T-helper 2 cell treated with Interferon-gamma antibody and Interleukin-4, amounts not matched to agents 5 μg/mL and 100 μg/mL, for 36 hours (primary cell): ENCODE measurements at regions not wholly inside any gene's neighbourhood (a gene's known extent, or its start where the extent isn't known, plus 50 kb on each side); places are given as distances from the start of the nearest gene placed in this dataset.
"Not testable (repeated sequence)": the region's sequence is repeated elsewhere in the genome, so short reads cannot be mapped to it uniquely, and the experiment has no call there.

ENCODE experiments used
- DNase-seq: peaks from one replicate; pipeline ENCODE4 v3.0.0; 2021; ENCODE audit warnings: low spot score
- H3K27ac Mint-ChIP-seq: one replicate; pipeline ENCODE4 v1.8.0; 2021; ENCODE audit warnings: mild to moderate bottlenecking, mixed read lengths
- H3K27me3 Mint-ChIP-seq: one replicate; pipeline ENCODE4 v1.8.0; 2021; ENCODE audit warnings: low read depth, mixed read lengths
- H3K36me3 Mint-ChIP-seq: one replicate; pipeline ENCODE4 v1.8.0; 2021; ENCODE audit warnings: low read depth, mixed read lengths
- H3K4me1 Mint-ChIP-seq: one replicate; pipeline ENCODE4 v1.8.0; 2021; ENCODE audit warnings: low read depth, mixed read lengths
- H3K4me3 Mint-ChIP-seq: one replicate; pipeline ENCODE4 v1.8.0; 2022; ENCODE audit warnings: mild to moderate bottlenecking, moderate library complexity, mixed read lengths
- H3K9me3 Mint-ChIP-seq: one replicate; pipeline ENCODE4 v1.8.0; 2021; ENCODE audit warnings: mixed read lengths

DNA sequence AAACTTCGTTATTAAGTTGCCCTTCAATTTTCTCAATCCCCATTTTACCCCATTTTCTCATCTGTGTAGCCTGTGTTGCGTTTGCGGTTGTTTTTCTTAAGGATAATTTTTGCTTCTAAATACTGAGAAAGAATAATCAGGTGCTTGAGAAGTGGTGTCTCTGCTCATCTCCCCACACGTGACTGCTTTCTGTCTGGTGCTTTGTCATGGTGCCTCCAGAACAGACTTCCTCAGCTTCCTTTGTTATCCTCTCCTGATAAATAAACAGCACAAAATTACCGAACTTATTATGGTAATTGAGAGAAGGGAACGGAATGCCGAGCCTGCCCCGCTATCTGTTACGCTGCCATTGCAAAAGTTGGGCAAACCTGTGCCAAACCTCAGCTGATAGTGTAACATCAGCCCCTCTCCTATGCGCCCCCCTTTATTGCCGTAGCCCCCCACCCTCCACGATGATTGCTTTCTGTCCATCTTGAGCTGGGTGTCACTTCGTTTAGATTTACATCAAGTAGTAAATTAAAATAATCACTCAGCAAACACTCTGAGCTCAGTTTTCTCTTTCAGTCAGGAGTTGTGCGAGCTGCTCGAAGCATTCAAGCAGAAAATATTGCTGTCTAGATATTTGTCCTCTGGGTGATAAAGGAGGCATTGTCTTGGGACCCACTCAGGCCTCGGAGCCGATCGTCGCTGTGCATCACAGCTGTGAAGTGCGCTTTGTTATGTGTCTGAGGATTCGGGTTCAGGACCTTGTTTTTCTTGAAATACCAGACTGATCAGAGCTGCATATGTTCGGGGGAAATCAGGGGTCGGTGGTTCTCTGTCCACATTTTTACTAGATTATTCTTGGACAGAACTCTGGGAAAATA is 1008.5 kb upstream of the FANCL start:
- Mint-ChIP-seq H3K27me3 (no peaks in the 10 kb centered on the region), H3K36me3 (no peaks in the 10 kb centered on the region), H3K4me3 (no peak overlapping the region), H3K9me3 (no peaks in the 10 kb centered on the region), H3K27ac (no peak overlapping the region), H3K4me1 (no peaks in the 10 kb centered on the region)
- DNase-seq, result no peak

DNA sequence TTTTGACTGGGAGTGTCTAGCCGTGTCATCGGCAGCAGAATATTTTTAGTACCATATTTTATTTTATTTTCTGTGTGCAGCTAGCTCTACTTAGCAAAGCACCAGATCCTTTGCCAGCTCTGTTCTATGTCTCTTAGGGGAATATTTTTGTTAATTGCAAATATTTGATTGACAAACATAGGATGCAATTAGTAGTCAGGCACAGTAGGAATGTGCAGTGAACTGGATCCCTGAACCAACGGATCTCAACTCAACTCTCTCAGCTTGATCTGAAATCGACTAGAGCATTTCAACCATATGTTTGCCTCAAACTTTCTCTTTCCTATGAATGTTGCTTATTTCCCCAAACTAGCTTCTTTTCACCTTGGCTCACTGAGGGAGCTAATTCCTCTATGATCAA is 998.0 kb upstream of the FANCL start:
- Mint-ChIP-seq H3K4me3 (no peak overlapping the region), H3K9me3 (no peaks in the 10 kb centered on the region), H3K36me3 (no peaks in the 10 kb centered on the region), H3K4me1 (no peaks in the 10 kb centered on the region), H3K27me3 (no peaks in the 10 kb centered on the region), H3K27ac (no peak overlapping the region)
- no peak for DNase-seq

DNA sequence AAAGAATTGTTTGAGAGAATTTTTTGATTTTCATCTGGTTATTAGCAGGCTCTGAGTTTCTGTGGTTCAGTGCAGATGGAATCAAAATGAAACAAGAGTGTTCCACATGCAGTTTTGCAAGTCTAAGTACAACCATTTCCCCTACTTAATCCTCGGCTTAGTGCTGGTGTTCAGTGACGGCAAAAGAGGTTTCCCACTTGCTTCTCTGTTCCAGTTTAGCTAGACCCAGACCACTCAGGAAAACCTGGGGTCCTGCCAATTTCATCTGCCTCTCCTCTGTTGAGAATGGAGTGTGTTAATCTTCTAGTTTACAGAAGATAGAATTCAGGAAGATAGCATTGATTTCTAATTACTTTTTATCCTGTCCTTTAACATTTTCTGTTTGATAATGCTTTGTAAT is 996.2 kb upstream of the FANCL start:
- no peak for DNase-seq
- H3K27me3 Mint-ChIP-seq, result no peaks in the 10 kb centered on the region
- H3K4me1 Mint-ChIP-seq, result no peaks in the 10 kb centered on the region
- no peaks in the 10 kb centered on the region for H3K9me3 Mint-ChIP-seq
- no peak overlapping the region for H3K4me3 Mint-ChIP-seq
- H3K36me3 Mint-ChIP-seq, result no peaks in the 10 kb centered on the region
- no peak overlapping the region for H3K27ac Mint-ChIP-seq

DNA sequence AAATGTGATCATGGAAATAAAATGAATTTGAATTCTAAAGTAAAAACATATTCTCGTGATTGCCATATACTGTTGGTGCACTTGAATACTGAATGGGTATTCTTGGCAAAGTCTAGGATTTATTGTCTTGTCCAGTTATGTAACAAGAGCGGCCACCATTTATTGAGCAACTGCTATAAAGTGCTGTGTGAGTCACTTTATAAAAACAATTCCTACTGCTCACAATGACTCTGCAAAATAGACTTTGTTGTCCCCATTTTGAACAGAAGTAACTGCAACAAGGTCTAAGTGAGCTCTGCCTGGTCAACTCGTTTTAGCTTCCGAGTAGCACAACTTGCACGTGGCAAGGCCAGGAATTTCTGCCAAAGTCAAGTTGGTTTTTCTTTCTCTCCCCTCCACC is 995.6 kb upstream of the FANCL start:
- Mint-ChIP-seq H3K36me3 (no peaks in the 10 kb centered on the region), H3K27ac (no peak overlapping the region), H3K4me3 (no peak overlapping the region), H3K4me1 (no peaks in the 10 kb centered on the region), H3K9me3 (no peaks in the 10 kb centered on the region), H3K27me3 (no peaks in the 10 kb centered on the region)
- DNase-seq, result no peak

DNA sequence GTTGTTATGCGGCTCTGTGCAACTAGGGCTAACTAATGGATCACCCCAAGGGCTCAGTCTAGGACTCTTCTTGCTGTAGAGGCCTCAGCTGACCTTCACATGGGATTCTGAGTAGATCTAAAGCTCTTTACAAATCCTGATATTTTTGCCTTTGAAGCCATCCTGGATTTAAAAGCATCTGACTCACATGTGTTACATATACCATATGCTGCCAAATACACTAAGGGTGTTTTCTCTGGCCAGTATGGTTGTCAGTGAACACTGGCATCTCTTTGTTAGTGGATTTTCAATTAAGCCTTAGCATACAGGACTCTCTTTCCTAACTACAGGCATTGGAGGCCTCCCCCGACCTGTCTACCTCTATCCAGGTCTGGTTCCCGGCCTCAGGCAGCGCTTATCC is 992.8 kb upstream of the FANCL start:
- no peaks in the 10 kb centered on the region for H3K4me1 Mint-ChIP-seq
- H3K9me3 Mint-ChIP-seq, result no peaks in the 10 kb centered on the region
- H3K27me3 Mint-ChIP-seq, result no peaks in the 10 kb centered on the region
- H3K36me3 Mint-ChIP-seq, result no peaks in the 10 kb centered on the region
- no peak overlapping the region for H3K27ac Mint-ChIP-seq
- DNase-seq, result no peak
- no peak overlapping the region for H3K4me3 Mint-ChIP-seq

DNA sequence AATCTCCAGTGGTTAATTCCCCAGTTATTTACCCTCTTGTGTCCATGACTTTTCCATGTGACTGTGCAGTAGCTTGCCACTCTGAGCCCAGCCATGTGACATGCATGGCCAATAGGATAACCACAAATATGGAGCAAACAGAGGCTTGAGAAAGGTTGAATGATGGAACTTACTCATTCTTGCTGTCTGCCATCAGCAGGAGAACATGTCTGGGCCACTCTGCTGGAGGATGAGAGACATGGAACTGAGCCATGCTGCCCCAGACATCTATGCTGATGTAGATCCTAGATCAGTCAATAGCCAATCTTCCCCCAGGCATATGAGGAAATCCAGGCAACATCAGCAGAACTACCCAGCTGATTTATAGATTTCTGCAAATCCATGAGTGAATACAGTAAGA is 992.3 kb upstream of the FANCL start:
- Mint-ChIP-seq H3K27ac (no peak overlapping the region), H3K4me1 (no peaks in the 10 kb centered on the region), H3K4me3 (no peak overlapping the region), H3K27me3 (no peaks in the 10 kb centered on the region), H3K36me3 (no peaks in the 10 kb centered on the region), H3K9me3 (no peaks in the 10 kb centered on the region)
- no peak for DNase-seq

DNA sequence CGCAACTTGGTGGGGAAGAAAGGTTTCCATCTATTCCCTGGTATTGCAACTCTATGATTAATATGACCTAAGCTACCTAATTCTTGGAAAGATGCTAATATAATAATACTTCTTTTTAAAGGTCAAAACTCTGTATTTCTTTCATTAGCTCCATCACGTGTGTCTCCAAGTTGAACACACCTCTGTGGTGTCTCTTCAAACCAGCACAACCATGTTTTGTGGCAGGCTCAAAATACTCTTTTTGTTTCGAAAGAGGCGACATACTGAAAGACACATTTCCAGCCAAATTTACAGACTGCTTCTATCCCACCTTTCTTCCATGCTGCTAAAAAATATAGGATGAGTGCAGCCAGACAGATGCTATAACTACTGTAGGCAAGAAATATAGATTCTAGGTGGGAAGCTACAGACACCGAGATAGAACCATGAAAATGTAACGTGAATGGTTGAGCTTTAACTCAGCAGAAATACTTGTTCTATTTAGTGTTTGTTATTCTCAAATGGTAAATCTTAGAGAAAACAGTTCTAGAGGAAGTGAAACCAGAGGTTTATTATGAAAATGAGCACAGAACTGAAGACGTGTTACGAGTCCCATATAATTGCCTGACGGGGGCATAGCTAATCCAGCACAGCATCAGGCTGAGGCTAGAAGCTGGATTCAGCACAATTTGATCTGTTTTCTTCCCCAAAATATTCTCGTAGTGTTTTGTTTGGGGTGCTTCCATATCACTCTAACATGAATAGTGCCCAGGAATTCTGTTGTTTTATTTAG is 991.5 kb upstream of the FANCL start:
- H3K4me3 Mint-ChIP-seq, result no peak overlapping the region
- no peaks in the 10 kb centered on the region for H3K4me1 Mint-ChIP-seq
- no peaks in the 10 kb centered on the region for H3K9me3 Mint-ChIP-seq
- no peaks in the 10 kb centered on the region for H3K36me3 Mint-ChIP-seq
- DNase-seq, result no peak
- H3K27ac Mint-ChIP-seq, result no peak overlapping the region
- H3K27me3 Mint-ChIP-seq, result no peaks in the 10 kb centered on the region

DNA sequence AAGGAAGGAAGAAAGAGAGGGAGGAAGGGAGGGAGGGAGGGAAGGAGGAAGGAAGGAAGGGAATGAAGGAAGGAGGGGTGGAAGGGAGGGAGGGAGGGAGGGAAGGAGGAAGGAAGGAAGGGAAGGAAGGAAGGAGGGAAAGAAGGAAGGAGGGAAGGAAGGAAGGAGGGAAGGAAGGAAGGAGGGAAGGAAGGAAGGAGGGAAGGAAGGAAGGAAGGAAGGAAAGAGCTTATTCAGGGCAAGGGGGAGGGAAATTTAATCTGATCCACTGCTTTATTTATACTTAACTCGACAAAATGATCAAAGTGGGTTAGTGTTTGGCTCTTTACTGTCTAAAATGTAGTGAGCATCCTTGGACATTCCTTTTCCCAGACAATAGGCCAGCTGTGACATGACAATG is 985.2 kb upstream of the FANCL start:
- H3K27ac Mint-ChIP-seq, H3K4me3 Mint-ChIP-seq, DNase-seq, H3K9me3 Mint-ChIP-seq, H3K27me3 Mint-ChIP-seq, H3K4me1 Mint-ChIP-seq, H3K36me3 Mint-ChIP-seq: not testable (repeated sequence)

DNA sequence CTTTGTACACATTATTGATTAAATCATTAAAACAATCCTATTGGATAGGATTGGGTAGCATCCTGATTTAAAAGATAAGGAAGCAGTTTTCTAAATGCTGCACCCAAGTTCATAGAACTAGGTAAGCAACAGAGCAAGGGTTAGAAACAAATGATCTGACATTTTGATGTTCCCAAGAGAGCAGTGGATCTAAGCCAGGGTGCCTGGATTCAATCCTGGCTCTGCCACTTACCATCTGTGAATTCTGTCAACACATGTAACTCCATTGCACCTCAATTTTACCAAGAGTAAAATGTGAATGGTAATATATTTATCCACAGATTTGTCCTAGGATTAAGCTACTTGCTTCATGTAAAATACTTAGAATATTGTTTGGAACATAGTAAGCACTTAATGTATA is 982.6 kb upstream of the FANCL start:
- H3K27ac Mint-ChIP-seq, result no peak overlapping the region
- no peaks in the 10 kb centered on the region for H3K36me3 Mint-ChIP-seq
- H3K27me3 Mint-ChIP-seq, result no peaks in the 10 kb centered on the region

DNA sequence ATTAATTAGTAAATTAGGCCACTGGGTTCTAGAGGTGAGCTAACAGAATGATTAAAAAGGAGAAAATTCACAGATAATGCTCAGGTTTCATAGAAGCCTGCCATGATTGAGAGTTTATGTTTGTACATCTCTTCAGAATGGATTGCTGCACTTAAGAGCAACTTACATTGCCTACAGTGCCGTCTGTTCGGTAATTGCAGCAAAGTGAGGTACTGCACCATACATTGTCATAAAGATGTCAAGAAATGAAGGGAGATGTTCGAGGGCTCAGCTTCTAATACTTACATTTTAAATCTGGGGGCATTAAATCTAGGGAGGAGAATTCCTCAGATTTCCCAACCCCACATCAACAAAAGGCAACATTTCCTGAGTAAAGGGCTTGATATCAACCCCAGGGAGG is 976.2 kb upstream of the FANCL start:
- H3K27ac Mint-ChIP-seq, result no peak overlapping the region
- no peaks in the 10 kb centered on the region for H3K27me3 Mint-ChIP-seq
- no peaks in the 10 kb centered on the region for H3K9me3 Mint-ChIP-seq
- no peaks in the 10 kb centered on the region for H3K36me3 Mint-ChIP-seq
- DNase-seq, result no peak
- no peak overlapping the region for H3K4me3 Mint-ChIP-seq
- no peaks in the 10 kb centered on the region for H3K4me1 Mint-ChIP-seq

More for the DNA sequence above, 982.6 kb upstream of the FANCL start:
- no peak for DNase-seq
- H3K4me1 Mint-ChIP-seq, result no peaks in the 10 kb centered on the region
- no peak overlapping the region for H3K4me3 Mint-ChIP-seq
- no peaks in the 10 kb centered on the region for H3K9me3 Mint-ChIP-seq

DNA sequence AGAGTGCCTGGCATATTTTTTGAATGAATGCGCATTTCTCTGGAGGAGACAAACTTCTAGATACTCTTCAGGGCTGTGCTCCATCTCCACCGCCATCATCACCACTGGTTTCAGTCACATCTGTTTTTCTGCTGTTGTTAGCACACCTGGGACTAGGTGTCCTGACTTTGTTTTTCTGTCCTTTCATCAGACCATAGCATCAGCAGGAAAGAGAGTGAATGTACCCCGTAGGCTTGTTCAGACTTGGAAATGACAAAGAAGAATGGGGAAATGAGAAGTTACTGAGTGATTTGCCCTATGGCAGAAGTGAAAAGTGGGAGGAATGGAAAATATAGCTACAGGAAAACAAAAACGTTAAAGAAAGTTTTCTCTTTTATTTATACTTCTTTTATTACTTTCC is 965.2 kb upstream of the FANCL start:
- Mint-ChIP-seq H3K27me3 (no peaks in the 10 kb centered on the region), H3K4me3 (no peak overlapping the region), H3K4me1 (no peaks in the 10 kb centered on the region), H3K27ac (no peak overlapping the region), H3K36me3 (no peaks in the 10 kb centered on the region), H3K9me3 (no peaks in the 10 kb centered on the region)
- no peak for DNase-seq

DNA sequence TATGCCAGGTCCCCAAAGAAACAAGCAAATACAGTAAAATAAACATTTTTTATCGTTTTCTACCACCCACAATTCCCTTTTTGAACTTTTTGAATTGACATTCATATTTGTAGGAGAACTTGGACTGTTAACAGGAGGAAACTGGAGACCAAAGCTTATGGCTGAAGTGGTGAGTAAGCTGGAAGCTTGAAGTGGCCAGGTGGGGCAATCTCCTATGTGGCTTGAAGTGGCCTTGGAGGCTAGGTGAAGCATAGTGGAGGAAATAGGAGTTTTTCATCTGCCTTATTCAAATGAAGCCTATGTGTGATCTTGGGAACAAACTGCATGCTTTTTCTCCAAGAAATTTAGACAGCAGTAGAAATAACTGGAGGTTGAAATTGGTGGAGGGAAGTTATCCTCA is 962.9 kb upstream of the FANCL start:
- DNase-seq, result no peak
- no peaks in the 10 kb centered on the region for H3K36me3 Mint-ChIP-seq
- H3K4me3 Mint-ChIP-seq, result no peak overlapping the region
- H3K27ac Mint-ChIP-seq, result no peak overlapping the region
- no peaks in the 10 kb centered on the region for H3K27me3 Mint-ChIP-seq
- no peaks in the 10 kb centered on the region for H3K9me3 Mint-ChIP-seq
- H3K4me1 Mint-ChIP-seq, result no peaks in the 10 kb centered on the region

DNA sequence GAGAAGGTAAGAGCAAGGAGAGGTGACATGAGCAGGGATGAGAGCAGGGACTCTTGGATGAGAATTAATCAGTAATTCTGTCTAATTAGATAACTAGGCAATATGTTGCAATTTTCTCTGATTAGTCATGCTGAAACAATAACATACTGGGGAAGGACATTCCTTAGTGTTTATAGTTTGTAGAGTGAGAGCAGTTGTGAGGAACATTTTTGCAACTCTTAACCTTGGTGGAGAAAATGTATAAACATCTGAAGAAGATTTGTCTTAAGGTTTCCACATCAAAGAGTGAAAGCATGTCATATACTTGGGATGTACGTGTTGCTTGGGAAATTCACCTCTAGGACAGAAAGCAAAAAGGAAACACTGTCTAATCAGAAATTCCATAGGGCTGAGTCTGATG is 955.4 kb upstream of the FANCL start:
- Mint-ChIP-seq H3K27ac (no peak overlapping the region), H3K4me3 (no peak overlapping the region), H3K27me3 (no peaks in the 10 kb centered on the region), H3K36me3 (no peaks in the 10 kb centered on the region), H3K4me1 (no peaks in the 10 kb centered on the region), H3K9me3 (no peaks in the 10 kb centered on the region)
- DNase-seq, result no peak

DNA sequence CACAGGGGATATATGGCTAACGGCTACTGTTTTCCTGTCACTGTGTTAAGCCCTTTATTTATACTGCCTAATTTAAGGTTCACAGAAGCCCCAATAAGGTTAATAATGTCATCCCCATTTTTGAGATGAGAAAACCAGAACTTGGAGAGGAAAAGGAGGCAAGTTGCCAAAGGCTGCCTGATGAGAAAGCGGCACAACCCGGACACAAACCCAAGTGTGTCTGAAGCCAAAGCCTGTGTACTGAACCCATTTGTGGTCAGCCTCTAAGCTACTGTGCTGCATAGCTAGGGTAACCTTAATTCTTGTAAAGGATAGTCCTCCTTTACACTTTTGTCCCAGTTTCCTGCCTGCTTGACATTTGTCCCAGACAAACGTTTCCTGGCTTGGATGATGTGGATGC is 954.7 kb upstream of the FANCL start:
- no peak for DNase-seq

More for the DNA sequence above, 954.7 kb upstream of the FANCL start:
- Mint-ChIP-seq H3K27me3 (no peaks in the 10 kb centered on the region), H3K9me3 (no peaks in the 10 kb centered on the region), H3K27ac (no peak overlapping the region), H3K4me3 (no peak overlapping the region), H3K4me1 (no peaks in the 10 kb centered on the region), H3K36me3 (no peaks in the 10 kb centered on the region)
